Thyroid gland (tissue), 4 donors: ENCODE measurements at regions not wholly inside any gene's neighbourhood (a gene's known extent, or its start where the extent isn't known, plus 50 kb on each side); places are given as distances from the start of the nearest gene placed in this dataset.

Source experiments
- DNase-seq, 2 donors: peaks; one replicate each; pipeline ENCODE4 v3.0.0-alpha.2; 2019
- H3K27ac ChIP-seq, 3 donors: fragments of 200-600 bp; sonication (generic); 1 replicate in 2 of 3; 2 replicates in 1 of 3; pipeline ENCODE4 v1.5.1; 2016 to 2019; ENCODE audit warnings: mild to moderate bottlenecking in 1 of 3, moderate library complexity in 1 of 3
- H3K27me3 ChIP-seq: fragments of 200-600 bp; sonication (generic); one replicate; pipeline ENCODE4 v1.5.1; 2019
- H3K36me3 ChIP-seq, 2 donors: fragments of 200-600 bp; sonication (generic); one replicate each; pipeline ENCODE4 v1.5.1; 2016 to 2019
- H3K4me1 ChIP-seq, 2 donors: fragments of 200-600 bp; sonication (generic); one replicate each; pipeline ENCODE4 v1.5.1; 2017 to 2019
- H3K4me3 ChIP-seq, 3 donors: fragments of 200-600 bp; sonication (generic); replicated peaks in 1 of 3; 1 replicate in 2 of 3; 2 replicates in 1 of 3; pipeline ENCODE4 v1.5.1; 2016; ENCODE audit warnings: mild to moderate bottlenecking in 1 of 3
- H3K9me3 ChIP-seq: fragments of 200-600 bp; sonication (generic); one replicate; pipeline ENCODE4 v1.5.1; 2017
- POLR2A ChIP-seq, 2 donors: fragments of 450-650 bp; IDR thresholded peaks; one replicate each; pipeline ENCODE4 v1.6.1; 2017; ENCODE audit warnings: antibody characterized with exemption in 2 of 2, mild to moderate bottlenecking in 2 of 2, moderate library complexity in 1 of 2
- WGBS, 2 donors: methylation state at CpG; one replicate each; pipeline ENCODE4 v1.1.5; 2017; 5-methylcytosine and 5-hydroxymethylcytosine counted together
- intact Hi-C: fragments of 100-400 bp; cut with DNase I; formaldehyde crosslinking; loops from one replicate; pipeline ENCODE4 v1.15.1; 2023
- TF ChIP-seq, protein P1 (sequence below), 6 experiments: fragments of 200-600 bp in 3 of 6; fragments of 450-650 bp in 3 of 6; sonication (generic) in 3 of 6; IDR thresholded peaks; one replicate each; pipeline ENCODE4 v1.5.1; 2016 to 2019; ENCODE audit warnings: antibody characterized with exemption in 6 of 6, mild to moderate bottlenecking in 2 of 6, inconsistent platforms in 1 of 6, moderate library complexity in 1 of 6

DNA sequence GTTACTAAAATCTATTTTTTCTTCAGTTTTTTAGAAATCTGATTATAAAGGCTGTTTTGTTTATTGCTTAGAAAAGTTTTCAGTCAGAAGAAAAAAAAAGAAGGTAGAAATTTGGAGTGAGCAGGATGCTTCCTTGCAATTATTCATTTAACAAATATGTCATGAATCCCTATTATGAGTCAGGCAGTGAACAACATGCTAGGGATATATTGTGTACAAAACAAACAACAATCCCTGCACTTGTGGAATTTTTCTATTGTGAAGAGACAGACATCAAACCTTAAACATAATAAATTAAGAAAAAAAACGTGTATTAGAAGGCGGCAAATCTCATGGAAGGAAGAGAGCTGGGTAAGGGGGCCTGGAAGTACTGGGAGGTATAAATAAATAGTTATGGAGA, 664.1 kb upstream of the CAMK1G start:
- Histone ChIP-seq H3K27me3 (no peaks in the 10 kb centered on the region), H3K36me3 (no peaks in the 10 kb centered on the region), H3K27ac (no peak overlapping the region), H3K4me1 (no peaks in the 10 kb centered on the region), H3K9me3 (no peaks in the 10 kb centered on the region), H3K4me3 (no peak overlapping the region)
- WGBS, 2 donors = 72 to 79% methylated on average over 2 of the region's 2 CpGs
- no peak for DNase-seq
- TF ChIP-seq, protein P1, sequence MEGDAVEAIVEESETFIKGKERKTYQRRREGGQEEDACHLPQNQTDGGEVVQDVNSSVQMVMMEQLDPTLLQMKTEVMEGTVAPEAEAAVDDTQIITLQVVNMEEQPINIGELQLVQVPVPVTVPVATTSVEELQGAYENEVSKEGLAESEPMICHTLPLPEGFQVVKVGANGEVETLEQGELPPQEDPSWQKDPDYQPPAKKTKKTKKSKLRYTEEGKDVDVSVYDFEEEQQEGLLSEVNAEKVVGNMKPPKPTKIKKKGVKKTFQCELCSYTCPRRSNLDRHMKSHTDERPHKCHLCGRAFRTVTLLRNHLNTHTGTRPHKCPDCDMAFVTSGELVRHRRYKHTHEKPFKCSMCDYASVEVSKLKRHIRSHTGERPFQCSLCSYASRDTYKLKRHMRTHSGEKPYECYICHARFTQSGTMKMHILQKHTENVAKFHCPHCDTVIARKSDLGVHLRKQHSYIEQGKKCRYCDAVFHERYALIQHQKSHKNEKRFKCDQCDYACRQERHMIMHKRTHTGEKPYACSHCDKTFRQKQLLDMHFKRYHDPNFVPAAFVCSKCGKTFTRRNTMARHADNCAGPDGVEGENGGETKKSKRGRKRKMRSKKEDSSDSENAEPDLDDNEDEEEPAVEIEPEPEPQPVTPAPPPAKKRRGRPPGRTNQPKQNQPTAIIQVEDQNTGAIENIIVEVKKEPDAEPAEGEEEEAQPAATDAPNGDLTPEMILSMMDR (IDR thresholded peaks at IDR 0.05) = no peak
- TF ChIP-seq POLR2A (IDR thresholded peaks at IDR 0.05) = no peak
- intact Hi-C loops = no loop called here

DNA sequence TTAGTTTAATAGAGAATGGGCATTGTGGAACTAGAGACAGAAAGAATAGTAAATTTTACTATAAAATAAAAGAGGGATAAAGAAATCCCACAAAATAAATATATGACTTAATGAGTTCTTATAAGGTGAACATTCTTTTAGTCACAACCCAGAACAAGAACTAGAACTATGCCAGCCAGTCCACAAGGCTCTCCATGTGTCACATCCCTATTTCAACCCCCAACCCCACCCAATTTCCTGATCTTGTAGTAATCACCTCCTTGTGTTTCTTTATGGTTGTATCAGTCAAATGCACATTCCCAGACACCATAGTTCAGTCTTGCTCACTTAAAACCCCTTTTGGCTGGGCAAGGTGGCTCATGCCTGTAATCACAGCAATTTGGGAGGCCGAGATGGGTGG, 662.3 kb upstream of the CAMK1G start:
- DNase-seq = no peak
- no peak for TF ChIP-seq POLR2A (IDR thresholded peaks at IDR 0.05)
- TF ChIP-seq, protein P1 (IDR thresholded peaks at IDR 0.05) = no peak
- no peak overlapping the region for H3K27ac ChIP-seq
- H3K27me3 ChIP-seq = no peaks in the 10 kb centered on the region
- intact Hi-C loops = no loop called here
- no peaks in the 10 kb centered on the region for H3K4me1 ChIP-seq
- WGBS, 2 donors = 94 to 100% methylated on average over 1 of the region's 1 CpG
- H3K9me3 ChIP-seq = no peaks in the 10 kb centered on the region
- H3K4me3 ChIP-seq = no peak overlapping the region
- H3K36me3 ChIP-seq = no peaks in the 10 kb centered on the region

DNA sequence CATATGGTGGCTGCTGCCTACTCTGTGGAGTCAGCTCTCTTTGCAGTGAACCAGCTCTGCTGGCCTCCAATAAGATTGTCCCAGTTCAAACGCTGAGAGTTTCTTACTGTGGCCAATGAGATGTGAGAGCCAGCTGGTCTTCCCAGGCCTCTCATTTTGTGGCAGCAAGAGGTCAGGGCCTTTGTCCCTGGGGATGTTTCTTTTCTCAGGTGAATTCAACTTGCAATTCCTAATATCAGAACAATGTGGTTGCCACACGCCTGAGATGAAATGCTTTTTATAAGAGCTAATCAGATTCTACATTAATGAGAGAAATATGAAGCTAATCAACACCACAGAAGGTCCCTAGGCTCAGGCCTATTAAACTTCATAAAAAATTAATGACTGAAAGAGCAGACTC, 660.1 kb upstream of the CAMK1G start:
- 79 to 91% methylated on average over 2 of the region's 2 CpGs for WGBS, 2 donors
- Histone ChIP-seq H3K4me1 (no peaks in the 10 kb centered on the region), H3K4me3 (no peak overlapping the region), H3K9me3 (no peaks in the 10 kb centered on the region), H3K27me3 (no peaks in the 10 kb centered on the region), H3K27ac (no peak overlapping the region), H3K36me3 (no peaks in the 10 kb centered on the region)
- intact Hi-C loops = no loop called here
- no peak for TF ChIP-seq POLR2A (IDR thresholded peaks at IDR 0.05)
- TF ChIP-seq, protein P1 (IDR thresholded peaks at IDR 0.05) = no peak
- DNase-seq = no peak

DNA sequence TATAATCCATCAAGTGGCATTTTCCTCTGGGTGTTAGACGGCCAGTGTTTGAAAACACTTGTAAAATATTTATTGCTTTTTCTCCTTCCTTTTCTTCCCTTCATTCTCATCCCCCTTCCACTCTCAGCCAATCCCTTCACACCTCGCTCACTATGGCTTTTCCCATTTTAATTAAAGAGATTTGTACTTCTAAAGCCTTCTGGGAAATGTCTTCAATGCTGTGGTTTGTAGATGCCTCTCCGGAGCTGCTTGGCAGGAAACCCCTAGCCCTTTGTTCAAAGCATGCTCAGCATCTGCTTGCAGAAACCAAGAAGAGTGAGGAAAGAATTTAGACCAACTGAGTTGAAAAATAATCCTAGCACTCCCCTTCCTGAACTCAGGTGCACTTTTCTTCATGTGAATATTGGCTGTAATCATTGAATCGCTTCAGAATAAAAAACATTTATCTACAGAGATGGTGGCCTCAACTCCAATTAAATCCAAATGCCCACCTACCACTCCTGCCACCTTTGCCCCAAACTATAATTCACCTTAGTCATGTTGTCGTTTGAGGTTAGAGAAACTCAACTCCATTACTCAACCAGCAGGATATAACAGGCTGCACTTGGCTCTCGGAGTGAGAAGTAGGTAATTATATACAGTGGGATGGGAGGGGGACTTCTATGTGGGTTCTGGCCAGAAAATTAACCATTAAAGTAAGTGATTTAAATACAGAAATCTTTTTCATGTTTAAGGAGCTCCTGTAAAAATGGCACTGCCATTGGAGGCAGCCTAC, 659.4 kb upstream of the CAMK1G start:
- no peaks in the 10 kb centered on the region for H3K4me1 ChIP-seq
- WGBS, 2 donors = 72 to 75% methylated on average over 6 of the region's 6 CpGs
- TF ChIP-seq, protein P1 (IDR thresholded peaks at IDR 0.05) = no peak
- no peak for TF ChIP-seq POLR2A (IDR thresholded peaks at IDR 0.05)
- no peaks in the 10 kb centered on the region for H3K36me3 ChIP-seq
- intact Hi-C loops = no loop called here
- no peaks in the 10 kb centered on the region for H3K27me3 ChIP-seq
- H3K27ac ChIP-seq = no peak overlapping the region
- no peak for DNase-seq
- H3K4me3 ChIP-seq = no peak overlapping the region
- no peaks in the 10 kb centered on the region for H3K9me3 ChIP-seq

DNA sequence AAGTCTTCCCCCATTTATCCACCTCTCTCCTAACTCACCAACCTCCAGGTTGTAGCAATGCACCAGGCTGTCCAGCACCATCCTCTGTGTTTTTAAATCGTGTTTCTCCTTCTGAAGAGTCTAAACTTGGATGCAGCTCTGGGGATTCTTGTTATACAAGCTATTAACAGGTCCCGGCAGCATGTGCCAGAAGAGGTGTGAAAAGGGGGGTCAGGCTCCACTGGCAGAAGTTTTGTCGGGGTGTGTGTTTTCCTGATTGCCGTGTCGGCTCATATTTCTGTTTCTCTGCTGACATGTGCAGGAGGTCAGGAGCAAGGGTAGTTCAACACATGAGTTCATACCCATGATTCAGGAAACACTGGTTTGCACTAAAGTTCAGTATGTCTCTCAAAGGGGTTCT, 658.6 kb upstream of the CAMK1G start:
- DNase-seq = no peak
- Histone ChIP-seq H3K27me3 (no peaks in the 10 kb centered on the region), H3K4me1 (no peaks in the 10 kb centered on the region), H3K27ac (no peak overlapping the region), H3K4me3 (no peak overlapping the region), H3K36me3 (no peaks in the 10 kb centered on the region), H3K9me3 (no peaks in the 10 kb centered on the region)
- intact Hi-C loops = no loop called here
- 64 to 67% methylated on average over 5 of the region's 5 CpGs for WGBS, 2 donors
- no peak for TF ChIP-seq POLR2A (IDR thresholded peaks at IDR 0.05)
- TF ChIP-seq, protein P1 (IDR thresholded peaks at IDR 0.05) = no peak
